ENCODE measurements at regions not wholly inside any gene's neighbourhood (a gene's known extent, or its start where the extent isn't known, plus 50 kb on each side); places are given as distances from the start of the nearest gene placed in this dataset.

- no peak for DNase-seq (ENCODE audit: low spot score)
Measured at GRCh38 chrX:128310912-128311311, 258.7 kb upstream of the ACTRT1 start.

- DNase-seq (ENCODE audit: low spot score): no peak
Measured at GRCh38 chrX:128309311-128309710, 257.1 kb upstream of the ACTRT1 start.

- no peak for DNase-seq (ENCODE audit: low spot score)
Measured at GRCh38 chrX:128294198-128294597, 242.0 kb upstream of the ACTRT1 start.

- DNase-seq (ENCODE audit: low spot score): no peak
Measured at GRCh38 chrX:128287693-128288092, 235.5 kb upstream of the ACTRT1 start.

- DNase-seq (ENCODE audit: low spot score): no peak
Measured at GRCh38 chrX:128250621-128251020, 198.4 kb upstream of the ACTRT1 start.

- DNase-seq (ENCODE audit: low spot score): no peak
Measured at GRCh38 chrX:128216364-128216763, 164.2 kb upstream of the ACTRT1 start.

GRCh38 chrX:128165884-128166408 is 113.7 kb upstream of the ACTRT1 start:
- DNase-seq (ENCODE audit: low spot score): no peak

- no peak for DNase-seq (ENCODE audit: low spot score)
Measured at GRCh38 chrX:128156204-128156603, 104.0 kb upstream of the ACTRT1 start.

- no peak for DNase-seq (ENCODE audit: low spot score)
Measured at GRCh38 chrX:128142745-128143144, 90.5 kb upstream of the ACTRT1 start.

- peak; percentile 43 for DNase-seq (ENCODE audit: low spot score)
Measured at GRCh38 chrX:128106630-128107029, 54.4 kb upstream of the ACTRT1 start.

- DNase-seq (ENCODE audit: low spot score): no peak
Measured at GRCh38 chrX:128105659-128106058, 53.5 kb upstream of the ACTRT1 start.

Measured in RKO (cell line).